MCF 10A (cell line): ENCODE measurements at regions not wholly inside any gene's neighbourhood (a gene's known extent, or its start where the extent isn't known, plus 50 kb on each side); places are given as distances from the start of the nearest gene placed in this dataset.
"Not testable (repeated sequence)": the region's sequence is repeated elsewhere in the genome, so short reads cannot be mapped to it uniquely, and the experiment has no call there.

ENCODE experiments used
- BruUV-seq: library from RNA; stranded (reverse); fragments of 400-500 nt; replicated peaks from 2 replicates; lab custom pipeline; 2021; lab: Mats Ljungman, UMichigan
- CTCF ChIA-PET: fragments of 300-600 bp; sonication (Branson Sonifier 250); formaldehyde crosslinking; extraction: SDS; loops from one replicate; lab custom pipeline; 2021; ENCODE audit warnings: antibody characterized with exemption, inconsistent platforms; lab: Yijun Ruan, JAX
- POLR2A ChIA-PET: fragments of 300-600, 350-650 bp; sonication (Branson Sonifier 250); formaldehyde crosslinking; extraction: SDS; loops from one replicate; lab custom pipeline; 2020; ENCODE audit warnings: antibody characterized with exemption, inconsistent platforms; lab: Yijun Ruan, JAX
- DNase-seq: peaks from one replicate; pipeline ENCODE4 v3.0.0-alpha.2; 2018; ENCODE audit not compliant: unreplicated experiment
- H3K27ac Mint-ChIP-seq: one replicate; pipeline ENCODE4 v1.8.0; 2022; ENCODE audit warnings: mild to moderate bottlenecking, low read depth, mixed read lengths; ENCODE audit not compliant: unreplicated experiment
- H3K27me3 Mint-ChIP-seq: one replicate; pipeline ENCODE4 v1.8.0; 2022; ENCODE audit warnings: mixed read lengths; ENCODE audit not compliant: insufficient read depth, unreplicated experiment
- H3K36me3 Mint-ChIP-seq: one replicate; pipeline ENCODE4 v1.8.0; 2022; ENCODE audit warnings: mild to moderate bottlenecking, moderate library complexity, mixed read lengths; ENCODE audit not compliant: insufficient read depth, unreplicated experiment
- H3K4me1 Mint-ChIP-seq: one replicate; pipeline ENCODE4 v1.8.0; 2022; ENCODE audit warnings: mixed read lengths; ENCODE audit not compliant: insufficient read depth, unreplicated experiment
- H3K4me3 Mint-ChIP-seq: one replicate; pipeline ENCODE4 v1.8.0; 2022; ENCODE audit warnings: mild to moderate bottlenecking, moderate library complexity, mixed read lengths; ENCODE audit not compliant: unreplicated experiment
- H3K9me3 Mint-ChIP-seq: one replicate; pipeline ENCODE4 v1.8.0; 2022; ENCODE audit warnings: mixed read lengths; ENCODE audit not compliant: unreplicated experiment
- intact Hi-C: fragments of 100-400 bp; cut with micrococcal nuclease; formaldehyde crosslinking; loops from 2 replicates; pipeline ENCODE4 v1.14.1; 2022
- TF ChIP-seq, protein P1 (sequence below): fragments of 200-600 bp; IDR thresholded peaks from one replicate; pipeline ENCODE4 v1.8.0; 2022; ENCODE audit warnings: antibody characterized with exemption, mild to moderate bottlenecking; ENCODE audit not compliant: unreplicated experiment

DNA sequence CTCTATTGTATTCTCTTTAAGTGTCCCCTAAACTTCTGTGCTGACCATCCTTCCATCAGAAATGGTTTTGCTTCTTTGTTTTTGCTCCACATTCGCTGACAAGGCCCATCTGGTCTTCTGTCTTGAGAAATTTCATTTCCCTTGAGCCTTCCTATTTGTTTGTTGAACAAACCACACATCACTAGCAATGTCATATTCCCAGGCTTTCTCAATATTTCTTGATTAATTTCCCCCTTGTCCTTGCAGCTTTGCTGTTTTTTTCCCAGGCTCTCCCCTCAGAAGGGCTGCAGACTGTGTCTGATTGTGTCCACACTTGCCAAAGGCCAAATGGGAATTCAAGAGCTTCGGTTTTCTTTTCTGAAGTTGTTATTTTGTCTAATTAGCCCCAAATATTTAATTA lies 158.9 kb downstream of the MID1IP1 start:
- CTCF ChIA-PET: interaction anchor here (1.4 kb wide), 1 partner anchor 9 kb away, joined by 3 read pairs; no protein-coding TSS in a partner anchor

DNA sequence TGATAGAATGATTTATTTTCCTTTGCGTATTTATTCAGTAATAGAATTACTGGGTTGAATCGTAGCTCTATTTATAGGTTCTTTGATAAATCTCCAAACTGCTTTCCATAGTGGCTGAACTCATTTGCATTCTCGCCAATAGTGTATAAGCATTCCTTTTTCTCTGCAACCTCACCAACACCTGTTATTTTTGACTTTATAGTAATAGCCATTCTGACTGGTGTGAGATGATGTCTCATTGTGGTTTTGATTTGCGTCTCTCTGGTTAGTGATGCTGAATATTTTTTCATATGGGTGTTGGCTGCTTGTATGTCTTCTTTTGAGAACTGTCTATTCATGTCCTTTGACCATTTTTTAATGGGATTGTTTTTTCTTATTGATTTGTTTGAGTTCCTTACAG lies 160.7 kb downstream of the MID1IP1 start:
- Mint-ChIP-seq H3K27me3 (no peaks in the 10 kb centered on the region), H3K4me3 (no peak overlapping the region), H3K36me3 (no peaks in the 10 kb centered on the region), H3K9me3 (no peaks in the 10 kb centered on the region), H3K4me1 (no peaks in the 10 kb centered on the region), H3K27ac (no peak overlapping the region)
- BruUV-seq: no TSS peak
- no peak for DNase-seq
- ChIA-PET POLR2A (no interaction called here), CTCF (no interaction called here)
- intact Hi-C loops: no loop called here
- TF ChIP-seq, protein P1, sequence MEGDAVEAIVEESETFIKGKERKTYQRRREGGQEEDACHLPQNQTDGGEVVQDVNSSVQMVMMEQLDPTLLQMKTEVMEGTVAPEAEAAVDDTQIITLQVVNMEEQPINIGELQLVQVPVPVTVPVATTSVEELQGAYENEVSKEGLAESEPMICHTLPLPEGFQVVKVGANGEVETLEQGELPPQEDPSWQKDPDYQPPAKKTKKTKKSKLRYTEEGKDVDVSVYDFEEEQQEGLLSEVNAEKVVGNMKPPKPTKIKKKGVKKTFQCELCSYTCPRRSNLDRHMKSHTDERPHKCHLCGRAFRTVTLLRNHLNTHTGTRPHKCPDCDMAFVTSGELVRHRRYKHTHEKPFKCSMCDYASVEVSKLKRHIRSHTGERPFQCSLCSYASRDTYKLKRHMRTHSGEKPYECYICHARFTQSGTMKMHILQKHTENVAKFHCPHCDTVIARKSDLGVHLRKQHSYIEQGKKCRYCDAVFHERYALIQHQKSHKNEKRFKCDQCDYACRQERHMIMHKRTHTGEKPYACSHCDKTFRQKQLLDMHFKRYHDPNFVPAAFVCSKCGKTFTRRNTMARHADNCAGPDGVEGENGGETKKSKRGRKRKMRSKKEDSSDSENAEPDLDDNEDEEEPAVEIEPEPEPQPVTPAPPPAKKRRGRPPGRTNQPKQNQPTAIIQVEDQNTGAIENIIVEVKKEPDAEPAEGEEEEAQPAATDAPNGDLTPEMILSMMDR: no peak

More for the DNA sequence above, 158.9 kb downstream of the MID1IP1 start:
- POLR2A ChIA-PET: interaction anchor here (0.6 kb wide), 1 partner anchor 158 kb away, joined by 3 read pairs; no protein-coding TSS in a partner anchor
- peak; percentile 1 for DNase-seq
- Mint-ChIP-seq H3K36me3 (no peaks in the 10 kb centered on the region), H3K27me3 (no peaks in the 10 kb centered on the region), H3K27ac (no peak overlapping the region), H3K4me3 (no peak overlapping the region), H3K4me1 (no peaks in the 10 kb centered on the region), H3K9me3 (no peaks in the 10 kb centered on the region)
- TF ChIP-seq, protein P1: no peak
- BruUV-seq: no TSS peak
- intact Hi-C loops: no loop called here

DNA sequence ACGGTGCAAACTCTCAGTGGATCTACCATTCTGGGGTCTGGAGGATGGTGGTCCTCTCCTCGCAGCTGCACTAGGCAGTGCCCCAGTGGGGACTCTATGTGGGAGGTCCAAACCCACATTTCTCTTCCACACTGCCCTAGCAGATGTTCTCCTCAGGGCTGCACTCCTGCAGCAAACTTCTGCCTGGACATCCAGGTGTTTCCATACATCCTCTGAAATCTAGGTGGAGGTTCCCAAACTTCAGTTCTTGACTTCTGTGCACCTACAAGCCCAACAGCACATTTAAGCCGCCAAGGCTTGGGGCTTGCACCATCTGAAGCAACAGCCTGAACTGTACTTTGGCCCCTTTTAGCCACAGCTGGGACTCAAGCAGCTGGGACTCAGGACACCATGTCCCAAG lies 162.0 kb downstream of the MID1IP1 start:
- H3K9me3 Mint-ChIP-seq, H3K36me3 Mint-ChIP-seq, H3K4me3 Mint-ChIP-seq, DNase-seq, intact Hi-C loops, BruUV-seq, CTCF ChIA-PET, H3K27ac Mint-ChIP-seq, POLR2A ChIA-PET, H3K4me1 Mint-ChIP-seq: not testable (repeated sequence)
- peaks cover 11% of the 10 kb centered on the region for H3K27me3 Mint-ChIP-seq

DNA sequence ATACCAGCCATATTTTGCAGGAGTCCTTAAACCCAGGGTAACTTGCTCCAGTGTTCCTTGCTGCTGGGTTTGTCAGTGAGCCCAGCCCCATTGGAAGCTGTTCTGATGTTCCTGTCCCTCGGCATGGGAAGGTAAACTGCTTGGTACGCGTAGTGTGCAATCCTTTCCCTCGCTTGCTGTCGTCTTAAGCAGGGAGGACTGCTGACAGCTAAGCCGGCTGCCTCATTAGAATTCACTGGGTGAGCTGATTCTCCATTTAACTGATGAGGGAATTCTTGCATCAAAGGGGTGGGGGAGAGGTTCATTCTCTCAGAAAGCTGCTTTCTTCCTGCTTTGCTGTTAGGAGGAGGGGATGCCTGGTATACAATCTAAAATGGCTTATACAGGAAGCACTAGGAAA lies 164.6 kb downstream of the MID1IP1 start:
- ChIA-PET CTCF (no interaction called here), POLR2A (no interaction called here)
- TF ChIP-seq, protein P1: no peak
- intact Hi-C loops: no loop called here
- Mint-ChIP-seq H3K4me1 (no peaks in the 10 kb centered on the region), H3K36me3 (no peaks in the 10 kb centered on the region), H3K27ac (no peak overlapping the region), H3K4me3 (no peak overlapping the region), H3K9me3 (no peaks in the 10 kb centered on the region), H3K27me3 (peaks cover 31% of the 10 kb centered on the region)
- no peak for DNase-seq
- no TSS peak for BruUV-seq
